ENCODE measurements at regions not wholly inside any gene's neighbourhood (a gene's known extent, or its start where the extent isn't known, plus 50 kb on each side); places are given as distances from the start of the nearest gene placed in this dataset.

- DNase-seq, result no peak
Observed at GRCh38 chr10:9613338-9614075, 1404.2 kb upstream of the CELF2 start.

- DNase-seq, result no peak
Observed at GRCh38 chr10:9615189-9615588, 1402.5 kb upstream of the CELF2 start.

DNA sequence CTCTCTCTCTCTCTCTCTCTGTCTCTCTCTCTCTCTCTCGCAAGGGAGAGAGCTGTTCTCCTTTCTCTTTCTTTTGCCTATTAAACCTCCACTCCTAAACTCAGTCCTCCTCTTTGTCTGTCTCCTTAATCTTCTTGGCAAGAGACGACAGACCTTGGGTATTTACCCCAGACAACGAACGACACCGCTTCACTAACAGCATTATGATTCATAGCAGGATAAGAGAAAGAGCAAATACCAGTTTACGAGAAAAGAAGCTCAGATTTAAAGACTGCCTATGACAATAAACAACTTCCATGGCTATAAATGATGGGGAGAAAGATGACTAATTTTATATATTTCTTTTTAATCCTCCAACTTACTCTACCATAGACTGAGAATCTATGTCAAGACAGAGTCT, 1396.5 kb upstream of the CELF2 start:
- DNase-seq, result no peak

GRCh38 chr10:9625304-9625703, 1392.4 kb upstream of the CELF2 start:
- DNase-seq, result no peak

- DNase-seq, result no peak
Observed at GRCh38 chr10:9634466-9634865, 1383.2 kb upstream of the CELF2 start.

DNA sequence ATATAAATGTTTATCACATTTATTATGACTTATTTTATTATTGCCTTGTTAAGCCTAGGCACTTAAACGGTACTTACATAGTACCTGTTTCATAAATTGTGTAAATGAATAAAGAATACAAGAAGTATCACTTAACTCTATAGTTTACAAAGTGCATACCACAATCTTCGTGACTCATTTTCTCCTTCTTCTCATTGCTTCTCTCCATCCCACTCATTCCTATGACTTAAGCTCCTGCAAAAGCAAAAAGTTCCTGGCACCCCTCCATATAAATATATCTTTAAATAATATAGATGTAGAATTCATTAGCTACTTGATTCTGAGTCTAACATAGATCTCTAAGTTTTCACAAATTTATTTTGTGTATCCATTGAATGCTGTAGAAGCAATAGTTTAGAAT, 1382.0 kb upstream of the CELF2 start:
- no peak for DNase-seq

GRCh38 chr10:9636216-9636615, 1381.5 kb upstream of the CELF2 start:
- DNase-seq, result no peak

DNA sequence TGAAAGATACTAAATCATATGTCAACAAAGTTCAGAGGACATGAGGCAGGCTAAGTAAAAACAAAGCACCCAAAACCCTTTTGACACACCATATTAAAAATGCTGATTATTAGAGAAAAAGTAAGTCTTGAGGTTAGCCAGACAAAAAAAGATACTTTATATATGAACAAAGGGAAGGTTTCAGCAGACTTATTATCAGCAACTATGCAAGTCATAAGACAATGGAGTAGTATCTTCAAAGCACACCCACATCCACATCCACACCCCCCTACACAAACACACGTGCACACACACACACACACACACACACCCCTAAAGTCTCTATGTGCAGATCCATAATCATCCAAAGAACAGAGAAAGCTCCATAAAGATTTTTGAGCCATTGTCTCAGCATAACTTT, 1373.9 kb upstream of the CELF2 start:
- no peak for DNase-seq

GRCh38 chr10:9645404-9645803, 1372.3 kb upstream of the CELF2 start:
- DNase-seq, result no peak

- DNase-seq, result no peak
Observed at GRCh38 chr10:9645928-9646600, 1371.6 kb upstream of the CELF2 start.

- no peak for DNase-seq
Observed at GRCh38 chr10:9654261-9654660, 1363.4 kb upstream of the CELF2 start.

- DNase-seq, result no peak
Observed at GRCh38 chr10:9656386-9656785, 1361.3 kb upstream of the CELF2 start.

DNA sequence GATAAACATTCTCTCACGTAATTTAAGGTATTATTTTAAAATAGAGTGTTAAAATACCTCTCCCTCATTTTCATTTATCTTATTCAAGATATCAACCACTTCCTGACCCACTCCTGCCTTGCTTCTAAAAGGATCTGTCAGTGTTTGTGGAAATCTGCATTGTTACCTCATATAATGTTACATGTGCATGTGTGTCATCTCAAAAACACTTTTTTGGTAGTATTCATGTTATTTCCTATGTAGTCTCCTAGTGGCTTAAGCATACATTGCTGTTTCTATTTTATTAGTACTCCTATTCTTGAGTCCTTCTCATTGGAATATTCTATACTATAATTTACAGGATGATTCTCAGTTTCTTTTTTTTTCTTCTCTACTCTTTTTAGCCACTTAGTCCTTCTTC, 1360.7 kb upstream of the CELF2 start:
- no peak for DNase-seq

GRCh38 chr10:9657530-9657929, 1360.1 kb upstream of the CELF2 start:
- DNase-seq, result no peak

GRCh38 chr10:9668411-9668810, 1349.3 kb upstream of the CELF2 start:
- no peak for DNase-seq

GRCh38 chr10:9670911-9671310, 1346.8 kb upstream of the CELF2 start:
- DNase-seq, result no peak

- DNase-seq, result no peak
Observed at GRCh38 chr10:9681655-9682054, 1336.0 kb upstream of the CELF2 start.

- DNase-seq, result no peak
Observed at GRCh38 chr10:9682802-9683201, 1334.9 kb upstream of the CELF2 start.

GRCh38 chr10:9684186-9684585, 1333.5 kb upstream of the CELF2 start:
- no peak for DNase-seq

- DNase-seq, result no peak
Observed at GRCh38 chr10:9685596-9685995, 1332.1 kb upstream of the CELF2 start.

- DNase-seq, result no peak
Observed at GRCh38 chr10:9688711-9689110, 1329.0 kb upstream of the CELF2 start.

DNA sequence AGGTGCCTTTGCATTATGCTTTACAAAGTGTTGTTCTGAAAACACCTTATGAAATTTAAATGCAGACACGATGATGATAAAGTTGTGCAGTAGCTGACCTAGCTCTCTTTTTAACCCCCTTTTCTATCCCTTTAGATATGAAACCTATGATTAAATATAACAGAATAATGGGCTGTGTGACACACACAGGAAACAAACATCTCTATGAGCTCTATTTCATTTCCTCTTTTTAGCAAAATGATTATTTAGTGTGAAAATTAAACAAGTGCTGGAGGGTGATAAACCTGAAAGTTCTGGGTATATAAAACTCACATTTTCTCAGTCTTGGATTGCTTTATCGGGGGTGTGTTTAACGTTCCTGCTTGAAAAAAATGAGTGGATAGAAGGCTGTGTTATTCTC, 1310.5 kb upstream of the CELF2 start:
- no peak for DNase-seq

DNA sequence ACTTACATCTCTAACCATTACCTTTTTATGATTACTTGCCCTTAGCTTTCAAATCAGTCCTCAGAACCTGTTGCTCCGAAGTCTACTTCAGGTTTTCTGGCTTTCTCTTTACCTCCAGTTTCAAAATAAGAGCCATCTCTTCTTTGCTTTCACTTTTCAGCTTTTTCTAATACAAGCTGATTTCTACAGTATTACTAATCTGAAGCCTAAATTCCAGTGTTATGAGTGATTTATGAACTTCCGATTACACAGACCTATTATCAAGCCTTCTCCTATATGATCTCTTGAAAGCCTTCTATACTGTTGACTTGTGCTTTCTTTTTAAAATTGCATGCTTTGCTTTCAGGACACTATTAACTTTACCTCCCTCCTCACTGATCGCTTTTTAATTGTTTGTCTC, 1307.8 kb upstream of the CELF2 start:
- DNase-seq, result no peak

DNA sequence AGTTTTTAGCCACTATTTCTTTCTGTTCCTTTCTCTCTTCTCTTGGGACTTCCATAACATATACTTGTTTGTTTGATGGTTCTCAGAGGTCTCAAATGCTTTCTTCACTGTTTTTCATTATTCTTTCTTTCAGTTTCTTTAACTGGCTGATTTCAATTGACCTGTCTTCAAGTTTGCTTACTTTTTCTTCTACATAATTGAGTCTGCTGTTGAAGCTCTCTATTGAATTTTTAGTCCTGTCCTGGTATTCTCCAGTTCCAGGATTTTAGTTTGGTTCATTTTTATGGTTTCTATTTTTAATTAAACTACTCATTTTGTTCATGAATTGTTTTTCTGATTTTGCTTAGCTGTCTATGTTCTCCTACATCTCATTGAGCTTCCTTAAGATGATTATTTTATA, 1305.3 kb upstream of the CELF2 start:
- DNase-seq, result no peak

DNA sequence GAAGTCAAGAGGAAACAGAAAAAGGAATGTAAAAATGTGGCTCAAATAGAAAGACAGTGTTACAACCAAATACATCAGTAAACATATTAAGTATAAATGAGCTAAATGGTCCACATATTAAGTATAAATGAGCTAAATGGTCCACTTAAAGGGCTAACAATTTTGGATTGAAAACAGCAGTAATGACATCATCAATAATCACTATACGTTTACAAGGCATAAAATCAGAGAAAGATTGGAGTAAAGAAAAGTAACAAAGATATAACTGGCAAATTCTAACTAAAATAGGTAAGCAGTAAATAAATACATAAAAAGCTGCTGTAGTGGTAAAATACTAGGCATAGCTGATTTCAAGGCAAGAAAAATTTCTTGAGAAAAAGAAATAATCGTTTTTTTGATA, 1298.4 kb upstream of the CELF2 start:
- DNase-seq, result no peak

Data from activated CD4-positive, alpha-beta T cell treated with anti-CD3 and anti-CD28 coated beads, Interleukin-2, amount 50 U/mL, for 4 hours (primary cell).